Right ventricle myocardium inferior (tissue), 1 donor: ENCODE measurements at regions not wholly inside any gene's neighbourhood (a gene's known extent, or its start where the extent isn't known, plus 50 kb on each side); places are given as distances from the start of the nearest gene placed in this dataset.
A peak's percentile ranks its signal among the peaks of the same experiment; 100 is the strongest.

Experiments
- ATAC-seq: fragments of 200-7000 bp; cut with Tn5 transposase; one replicate; pipeline ENCODE4 v1.9.1; 2020; ENCODE audit warnings: mild to moderate bottlenecking, moderate library complexity
- DNase-seq: peaks from one replicate; pipeline ENCODE4 v3.0.0; 2021; ENCODE audit errors: missing footprints
- intact Hi-C: fragments of 100-400 bp; cut with DNase I; formaldehyde crosslinking; loops from one replicate; pipeline ENCODE4 v1.11.0; 2022
- donor health status: DM: no; HTN: yes; CAD: no; lungs with severe emphysema.

DNA sequence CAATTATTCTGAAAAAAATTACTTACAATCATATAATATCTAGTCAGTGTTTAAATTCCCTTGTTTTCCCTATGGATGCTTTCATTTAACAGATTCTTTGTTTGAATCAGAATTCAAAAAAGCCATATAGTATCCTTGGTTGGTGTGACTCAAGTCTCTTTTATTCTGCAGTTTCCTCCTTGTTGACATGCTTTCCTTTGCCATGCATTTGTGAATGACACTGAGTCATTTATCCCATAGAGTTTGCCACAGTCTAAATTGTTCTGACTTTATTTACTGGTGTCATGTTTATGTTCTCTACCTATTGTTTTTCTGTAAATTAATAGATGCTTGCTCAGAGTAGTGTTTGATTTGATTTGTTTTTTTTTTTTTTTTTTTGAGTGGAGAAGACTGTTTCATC is 893.8 kb upstream of the SLC10A2 start:
- ATAC-seq (no peak), DNase-seq (no peak)
- intact Hi-C loops, result no loop called here

DNA sequence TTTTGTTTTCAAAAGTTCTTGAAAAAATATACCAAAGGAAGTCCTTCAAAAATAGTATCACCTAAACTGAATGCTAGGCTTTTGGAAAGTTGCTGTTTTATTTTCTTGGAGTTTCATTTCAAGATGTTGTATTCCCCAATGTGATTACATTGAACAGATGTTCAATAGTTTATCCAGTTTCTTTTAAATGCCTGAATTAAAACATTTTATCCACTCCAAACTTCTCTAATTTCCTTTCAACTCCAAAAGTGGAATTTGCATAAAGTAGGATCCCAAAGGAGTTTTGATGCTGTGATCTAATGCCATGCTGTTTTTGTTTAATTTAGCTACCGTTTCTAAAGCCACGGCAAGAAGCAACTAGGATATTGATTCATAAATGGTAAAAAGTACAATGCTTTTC is 892.5 kb upstream of the SLC10A2 start:
- DNase-seq, result no peak
- ATAC-seq, result no peak
- intact Hi-C loops, result no loop called here

DNA sequence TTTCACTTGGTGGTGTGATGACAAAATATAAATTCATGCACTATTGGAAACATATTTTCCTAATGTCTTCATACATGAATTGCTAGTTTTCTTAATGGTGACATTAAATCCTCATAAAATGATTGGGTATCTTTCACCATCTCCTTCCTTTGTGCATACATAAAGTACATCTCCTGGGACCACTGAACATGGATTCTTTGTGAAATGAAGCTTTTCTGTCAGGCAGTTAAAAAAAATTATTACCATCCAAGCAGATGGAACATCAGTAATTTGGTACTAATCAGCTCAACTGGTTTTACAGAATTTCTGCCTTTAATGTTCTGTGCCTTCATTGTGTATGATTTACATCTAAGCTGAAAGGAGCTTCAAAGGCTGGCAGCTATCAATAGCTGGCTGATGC is 891.7 kb upstream of the SLC10A2 start:
- no peak for ATAC-seq
- no peak for DNase-seq
- intact Hi-C loops, result no loop called here

DNA sequence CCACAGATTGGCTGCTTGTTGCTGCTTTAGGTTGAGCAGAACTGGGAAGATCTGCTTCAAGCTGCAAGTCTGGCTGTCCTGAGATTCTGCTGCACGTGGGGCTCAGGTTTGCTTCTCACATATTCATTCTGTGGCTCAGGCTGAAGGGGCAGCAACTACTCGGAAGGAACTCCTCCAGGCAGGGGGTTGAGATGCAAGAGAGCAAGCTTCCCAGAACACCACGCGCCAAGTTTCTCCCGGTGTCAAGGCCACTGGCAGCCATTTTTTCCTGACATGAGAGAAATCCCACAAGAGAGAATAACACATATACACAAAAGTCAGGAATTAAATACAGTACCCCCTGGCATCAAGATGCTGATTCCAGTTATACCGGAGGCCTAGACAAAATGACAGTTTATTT is 887.6 kb upstream of the SLC10A2 start:
- no peak for ATAC-seq
- intact Hi-C loops, result no loop called here
- no peak for DNase-seq

DNA sequence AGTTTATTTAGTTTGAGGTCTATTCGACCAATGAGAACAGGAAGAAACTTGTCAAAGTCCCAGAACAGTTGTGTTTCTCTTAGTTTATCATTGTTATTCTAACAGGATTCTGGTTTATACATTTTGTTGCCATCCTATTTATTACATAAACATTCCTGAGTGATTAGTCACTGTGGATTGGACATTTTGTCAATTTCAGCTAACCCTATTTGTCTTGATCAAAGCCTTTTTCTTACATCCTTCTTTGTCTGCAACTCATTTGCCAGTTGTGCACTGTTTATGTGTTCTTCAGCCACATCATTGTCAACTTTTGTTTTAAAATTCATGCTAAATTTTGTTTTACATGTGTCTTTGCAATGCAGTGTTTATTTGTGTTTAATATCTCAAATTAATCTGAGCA is 886.0 kb upstream of the SLC10A2 start:
- ATAC-seq (no peak), DNase-seq (no peak)
- intact Hi-C loops, result no loop called here

DNA sequence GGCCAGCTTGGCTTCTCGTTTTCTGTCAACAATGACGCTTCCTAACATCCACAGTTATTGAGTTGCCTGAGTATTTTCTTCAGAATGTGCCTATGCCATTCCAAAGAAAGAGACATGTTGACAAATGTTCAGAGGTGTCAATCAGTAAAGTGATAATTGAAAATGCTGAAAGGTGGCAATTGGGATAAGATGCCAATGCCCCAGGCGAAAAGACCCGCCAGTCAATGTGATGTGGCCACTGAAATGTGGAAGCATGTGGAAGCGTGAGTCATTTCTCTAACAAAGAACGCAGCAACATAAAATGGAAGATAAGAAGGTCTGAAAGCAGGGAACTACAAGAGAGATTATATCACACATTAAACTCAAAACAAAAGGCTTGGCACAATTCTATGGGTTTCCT is 882.2 kb upstream of the SLC10A2 start:
- ATAC-seq (no peak), DNase-seq (no peak)
- intact Hi-C loops, result no loop called here

DNA sequence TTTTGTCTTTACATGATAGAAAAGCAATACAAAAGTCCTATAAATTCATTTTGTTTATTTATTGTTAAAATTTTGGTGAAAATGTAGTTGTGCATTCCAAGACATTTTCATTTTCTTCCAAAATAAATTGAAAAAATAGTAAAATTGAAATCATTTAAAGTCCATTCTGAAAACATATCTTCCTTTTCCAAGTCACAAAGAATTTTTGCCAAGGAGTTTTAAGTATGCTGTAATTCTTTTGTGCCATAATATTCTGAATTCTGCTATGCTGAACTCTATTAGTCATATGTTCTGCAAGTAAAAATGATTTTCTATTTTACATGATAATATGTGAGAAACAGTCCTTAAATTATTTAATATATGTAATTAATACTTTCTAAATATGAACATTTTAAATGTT is 879.6 kb upstream of the SLC10A2 start:
- ATAC-seq, result no peak
- intact Hi-C loops, result no loop called here
- DNase-seq, result no peak

DNA sequence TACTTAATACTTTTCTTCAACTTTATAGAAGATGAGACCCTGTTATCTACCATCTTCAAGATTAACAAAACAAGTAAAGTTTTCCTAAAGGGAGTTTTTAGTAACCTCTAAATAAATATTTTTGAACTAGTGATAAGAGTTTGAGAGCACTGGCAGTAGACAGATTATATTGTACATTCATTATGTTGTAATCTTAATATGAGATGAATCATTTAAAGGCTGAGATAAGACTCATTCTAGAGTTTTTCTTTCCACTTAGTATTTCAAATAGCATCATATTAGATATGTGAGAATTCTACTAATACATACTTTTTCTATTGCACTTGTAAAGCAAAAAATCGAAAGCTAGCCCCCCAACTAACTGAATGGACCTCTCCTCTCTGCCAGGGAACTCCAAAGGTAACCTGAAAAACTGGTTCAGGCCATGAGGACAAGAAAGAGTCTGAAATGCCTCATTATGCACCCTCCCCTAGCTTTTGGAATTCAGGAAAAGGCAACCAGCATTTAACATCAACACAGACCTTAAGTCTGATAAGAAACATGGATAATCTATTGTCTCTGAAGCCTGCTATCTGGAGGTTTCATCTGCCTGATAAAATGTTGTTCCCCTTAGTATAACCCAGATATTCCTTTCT is 875.4 kb upstream of the SLC10A2 start:
- ATAC-seq (no peak), DNase-seq (no peak)
- intact Hi-C loops, result no loop called here

DNA sequence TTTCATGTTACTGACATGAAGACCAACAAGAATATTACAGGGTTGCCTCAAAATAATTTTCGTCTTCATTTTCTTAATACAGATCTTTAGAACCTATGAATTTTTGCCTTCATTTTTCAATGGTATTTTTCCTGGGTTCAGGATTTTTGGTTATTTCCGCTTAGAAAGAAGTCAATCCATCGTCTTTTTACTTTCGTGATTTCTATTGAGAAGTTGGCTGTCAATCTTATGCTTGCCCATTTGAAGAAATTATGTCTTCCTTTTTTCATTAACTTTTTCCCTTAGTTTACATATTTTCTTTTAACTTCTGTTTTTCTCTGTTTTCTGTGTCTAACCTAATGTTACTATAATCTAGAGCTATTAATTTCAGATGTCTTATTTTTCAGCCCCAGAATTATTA is 868.9 kb upstream of the SLC10A2 start:
- DNase-seq, result no peak
- ATAC-seq, result no peak

DNA sequence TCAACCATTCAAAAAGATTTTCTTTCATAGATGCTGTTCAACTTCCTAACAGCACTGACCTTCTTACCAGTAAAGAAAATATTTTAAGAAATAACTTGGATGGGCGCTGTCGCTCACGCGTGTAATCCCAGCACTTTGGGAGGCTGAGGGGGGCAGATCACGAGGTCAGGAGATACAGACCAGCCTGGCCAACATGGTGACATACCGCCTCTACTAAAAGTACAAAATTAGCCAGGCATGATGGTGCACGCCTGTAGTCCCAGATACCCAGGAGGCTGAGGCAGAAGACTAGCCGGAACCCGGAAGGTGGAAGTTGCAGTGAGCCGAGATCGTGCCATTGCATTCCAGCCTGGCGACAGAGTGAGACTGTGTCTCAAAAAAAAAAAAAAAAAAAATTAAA is 865.7 kb upstream of the SLC10A2 start:
- intact Hi-C loops, result no loop called here
- no peak for DNase-seq
- ATAC-seq, result no peak

More for the DNA sequence above, 868.9 kb upstream of the SLC10A2 start:
- intact Hi-C loops, result no loop called here

DNA sequence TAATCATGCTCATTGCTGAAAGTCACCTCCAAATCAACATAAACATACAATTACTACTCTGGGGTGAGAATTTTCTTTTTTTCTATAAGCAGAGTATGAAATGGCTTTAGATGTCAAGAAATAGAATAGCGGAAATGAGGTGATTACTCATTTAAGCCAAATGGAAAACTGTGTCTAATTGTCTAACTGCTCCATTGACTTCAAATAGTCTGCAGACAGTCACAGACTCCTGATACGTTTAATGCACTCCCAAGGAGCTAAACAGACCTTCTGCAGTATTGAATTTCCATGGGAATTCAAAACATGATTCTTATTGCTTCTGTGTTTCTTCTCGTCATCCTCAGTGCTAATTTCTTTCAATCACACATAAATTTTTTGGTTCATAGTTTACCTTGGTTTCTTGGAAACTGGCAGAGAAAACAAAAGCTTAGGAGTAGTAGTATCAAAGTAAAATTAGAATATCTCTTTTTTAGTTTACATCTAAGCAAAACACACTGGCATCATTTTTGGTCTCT is 865.2 kb upstream of the SLC10A2 start:
- ATAC-seq (no peak), DNase-seq (no peak)
- intact Hi-C loops, result no loop called here

DNA sequence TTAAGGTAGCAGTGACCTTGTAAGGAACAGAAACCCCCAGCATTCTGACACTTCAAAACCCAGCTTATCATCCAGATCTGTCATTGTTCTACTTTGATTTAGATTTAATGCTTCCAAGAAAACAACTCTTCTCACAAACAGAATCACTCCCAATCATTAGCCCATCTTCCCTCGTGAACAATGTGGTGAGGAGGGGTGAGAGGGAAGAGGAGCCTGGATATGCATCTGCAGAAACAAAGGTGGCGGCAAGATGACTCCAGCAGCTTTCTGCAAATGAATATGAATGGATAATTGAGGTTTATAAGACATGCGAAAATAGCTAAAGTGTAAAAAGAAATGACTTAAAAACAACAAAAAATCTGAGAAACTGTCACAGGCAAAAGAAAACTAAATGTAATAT is 859.9 kb upstream of the SLC10A2 start:
- ATAC-seq (no peak), DNase-seq (no peak)
- intact Hi-C loops, result no loop called here

DNA sequence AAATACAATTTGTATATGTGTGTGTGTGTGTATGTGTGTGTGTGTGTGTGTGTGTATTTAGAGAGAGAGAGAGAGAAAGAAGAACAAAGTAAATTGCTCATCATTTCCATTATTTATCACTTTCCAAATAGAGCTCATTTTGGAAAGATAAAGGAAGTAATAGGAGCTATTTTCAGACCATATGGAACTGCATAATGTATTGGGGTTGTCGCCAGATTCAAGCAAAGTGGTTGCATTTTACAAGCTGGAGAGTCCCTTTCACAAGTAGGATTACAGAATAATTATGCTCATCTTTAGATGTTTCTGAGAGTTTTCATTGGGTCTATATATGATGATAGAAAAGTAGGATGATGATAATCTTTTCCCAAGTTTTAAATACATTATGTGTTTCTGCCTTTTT is 842.7 kb upstream of the SLC10A2 start:
- ATAC-seq, result no peak
- intact Hi-C loops, result no loop called here
- no peak for DNase-seq

DNA sequence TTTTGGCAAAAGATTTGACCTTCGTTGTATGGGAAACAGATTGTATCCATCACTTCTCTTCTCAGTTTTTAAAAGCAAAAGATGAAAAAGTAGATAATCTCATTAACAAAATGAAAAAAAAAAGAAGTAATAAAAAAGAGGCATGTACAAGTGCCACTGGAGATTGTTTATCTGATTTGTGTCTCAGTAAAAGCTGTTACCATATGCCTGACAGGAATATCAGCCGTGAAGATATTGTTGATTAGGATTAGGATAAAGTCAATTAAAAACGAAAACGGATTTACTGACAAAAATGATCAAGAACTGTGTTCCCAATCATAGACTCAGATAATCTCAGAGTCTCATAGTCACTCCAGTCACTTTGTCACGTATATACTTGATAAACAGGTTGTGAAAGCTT is 842.1 kb upstream of the SLC10A2 start:
- intact Hi-C loops, result no loop called here
- ATAC-seq, result no peak
- DNase-seq, result no peak

DNA sequence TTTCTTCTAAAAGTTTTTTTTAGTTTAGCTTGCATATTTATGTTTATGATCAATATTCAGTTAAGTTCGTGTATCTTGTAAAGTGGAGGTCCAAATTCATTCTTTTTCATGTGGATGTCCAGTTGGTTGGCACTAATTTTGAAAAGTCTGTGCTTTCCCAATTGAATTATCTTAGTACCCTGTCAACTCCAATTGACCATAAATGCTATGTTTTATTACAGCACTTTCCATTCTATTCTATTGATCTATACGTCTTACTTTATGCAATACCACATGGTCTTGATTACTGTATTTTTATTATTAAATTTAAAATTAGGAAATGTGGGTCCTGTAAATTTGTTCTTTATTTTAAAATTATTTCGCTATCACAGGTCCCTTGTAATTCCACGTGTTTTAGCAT is 837.6 kb upstream of the SLC10A2 start:
- intact Hi-C loops, result no loop called here
- DNase-seq, result no peak
- ATAC-seq, result no peak

DNA sequence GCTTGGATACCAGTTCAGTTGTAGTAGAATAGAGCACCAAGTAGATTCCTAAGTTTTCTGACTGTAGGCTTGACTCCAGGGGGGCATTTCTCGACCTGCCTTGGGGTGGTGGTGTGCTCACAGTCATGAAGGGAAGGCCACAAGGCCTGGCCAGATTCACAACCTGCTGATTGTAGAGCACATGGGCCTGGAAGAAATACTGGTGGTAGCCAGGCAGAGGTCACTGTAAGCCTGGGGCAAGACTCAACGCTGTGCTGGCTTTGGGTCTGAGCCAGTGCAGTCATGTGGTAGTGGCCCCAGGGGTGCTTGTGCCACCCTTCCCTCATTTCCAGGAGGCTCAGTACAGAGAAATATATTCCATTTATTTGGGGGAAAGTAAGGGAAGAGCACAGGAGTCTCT is 832.3 kb upstream of the SLC10A2 start:
- ATAC-seq, result peak; percentile 42
- intact Hi-C loops, result no loop called here
- no peak for DNase-seq

DNA sequence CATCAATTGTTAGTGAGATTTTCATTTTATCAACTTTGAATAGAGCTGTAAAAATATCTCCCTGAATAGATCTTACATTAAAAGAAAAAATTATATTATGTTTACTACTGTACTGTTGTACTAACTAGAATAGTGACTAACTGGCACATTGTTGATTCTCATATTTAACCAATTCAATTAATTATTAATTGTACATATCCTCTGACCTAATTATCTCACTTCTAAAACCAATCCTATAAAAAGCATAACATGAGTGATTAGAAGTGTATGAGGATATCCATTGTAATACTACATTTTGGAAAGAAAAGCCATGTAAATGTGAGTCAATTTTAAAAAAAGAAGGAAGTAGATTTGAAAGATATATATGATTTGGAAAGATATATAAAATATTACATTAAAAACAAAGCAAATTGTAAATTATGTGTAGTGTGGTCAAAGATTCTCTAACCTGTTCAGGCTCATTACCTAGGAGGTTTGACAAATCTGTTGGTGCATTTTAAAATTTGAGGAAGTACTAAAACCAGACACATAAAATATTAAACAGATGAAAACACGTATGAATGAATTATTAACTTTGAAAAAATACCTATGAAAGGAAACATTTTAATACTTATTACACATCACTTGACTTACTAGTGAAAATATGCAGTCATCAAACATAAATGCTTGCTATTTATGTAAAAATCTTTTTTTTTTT is 829.8 kb upstream of the SLC10A2 start:
- ATAC-seq (no peak), DNase-seq (no peak)
- intact Hi-C loops, result no loop called here

DNA sequence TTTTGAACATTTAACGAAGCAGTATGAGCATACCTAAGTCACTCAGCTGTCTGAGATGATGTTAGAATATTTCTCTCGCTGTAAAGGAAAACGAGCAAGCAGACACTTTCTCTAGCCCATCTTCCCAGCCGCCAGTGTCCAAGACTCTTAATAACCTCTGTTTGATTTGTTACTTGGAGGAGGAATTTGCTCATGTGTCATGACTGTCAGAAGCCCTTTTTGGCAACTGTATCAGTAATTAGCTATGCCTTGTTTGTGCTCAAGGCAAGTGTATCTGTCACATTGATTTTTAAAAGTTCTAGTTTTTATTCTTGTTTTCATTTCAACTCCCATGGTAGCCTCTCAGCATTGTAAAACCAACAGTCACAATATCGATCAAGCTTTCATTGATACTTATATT is 828.4 kb upstream of the SLC10A2 start:
- DNase-seq (no peak), ATAC-seq (no peak)
- intact Hi-C loops, result no loop called here

DNA sequence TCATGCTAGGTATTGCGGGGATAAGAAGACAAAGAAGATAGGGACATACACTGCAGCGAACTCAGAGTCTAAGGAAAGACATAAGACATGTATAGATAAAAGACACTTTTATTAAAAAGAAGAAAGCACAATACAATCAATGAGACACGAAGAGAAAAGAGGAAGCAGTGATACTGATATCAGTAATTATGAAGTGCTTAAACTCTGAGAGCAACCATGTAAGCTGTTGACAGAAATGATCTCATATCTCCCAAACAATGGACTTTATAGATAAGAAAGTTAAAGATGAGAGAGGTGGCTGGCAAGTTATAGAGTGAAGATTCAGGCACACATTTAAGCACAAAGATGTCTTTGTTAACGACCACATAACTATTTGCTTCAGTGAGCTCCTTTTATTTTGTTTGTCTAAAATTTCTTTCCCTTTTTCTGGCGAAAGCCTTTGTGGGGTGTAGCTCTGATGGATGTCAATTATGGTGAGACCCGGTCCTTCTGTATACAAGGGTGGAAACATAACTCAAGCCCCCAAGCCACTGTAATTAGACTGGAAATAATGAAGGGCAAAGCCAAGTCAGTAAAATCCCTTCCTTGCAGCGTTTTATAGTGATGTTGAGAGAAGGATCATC is 818.0 kb upstream of the SLC10A2 start:
- ATAC-seq, result no peak
- no peak for DNase-seq
- intact Hi-C loops, result no loop called here

DNA sequence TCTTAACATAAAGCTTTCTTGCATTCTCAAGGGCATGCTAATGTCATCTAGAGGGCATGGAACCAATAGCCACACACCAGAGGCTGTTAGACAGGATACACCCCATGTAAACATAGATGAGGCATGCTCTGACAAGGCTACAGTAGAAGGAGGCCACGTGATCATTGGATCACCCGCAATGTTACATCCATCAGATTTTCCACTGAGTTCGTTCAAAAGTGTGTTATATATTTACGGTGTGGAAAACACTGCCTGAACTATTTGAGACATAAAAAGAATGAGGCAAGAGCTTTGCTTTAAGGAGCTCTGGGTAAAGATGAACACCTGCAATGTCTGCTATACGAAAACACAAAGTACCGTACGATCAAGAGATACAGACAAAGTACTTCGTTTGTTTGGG is 817.5 kb upstream of the SLC10A2 start:
- ATAC-seq (no peak), DNase-seq (no peak)
- intact Hi-C loops, result no loop called here
